Skeletal muscle satellite cell (primary cell): ENCODE measurements at regions not wholly inside any gene's neighbourhood (a gene's known extent, or its start where the extent isn't known, plus 50 kb on each side); places are given as distances from the start of the nearest gene placed in this dataset.

ENCODE experiments used
- H3K27me3 ChIP-seq: 2 replicates; pipeline ENCODE4 v1.7.0; 2013; ENCODE audit warnings: low read length; ENCODE audit not compliant: control insufficient read depth, insufficient read depth
- H3K36me3 ChIP-seq: 2 replicates; pipeline ENCODE4 v1.7.0; 2013; ENCODE audit warnings: mild to moderate bottlenecking, control low read depth, low read length; ENCODE audit not compliant: insufficient read depth
- H3K4me1 ChIP-seq: 2 replicates; pipeline ENCODE4 v1.7.0; 2013; ENCODE audit warnings: low read length; ENCODE audit not compliant: control insufficient read depth, insufficient read depth
- H3K4me2 ChIP-seq: 2 replicates; pipeline ENCODE4 v1.7.0; 2013; ENCODE audit warnings: mild to moderate bottlenecking, low read length
- H3K4me3 ChIP-seq: 2 replicates; pipeline ENCODE4 v1.7.0; 2013; ENCODE audit warnings: low read length
- H3K9ac ChIP-seq: 2 replicates; pipeline ENCODE4 v1.7.0; 2013; ENCODE audit warnings: mild to moderate bottlenecking, low read depth, low read length, moderate library complexity
- H3K9me3 ChIP-seq: replicated peaks from 2 replicates; pipeline ENCODE4 v1.7.0; 2013; ENCODE audit warnings: mild to moderate bottlenecking, control low read depth, low read length

- Histone ChIP-seq H3K4me2 (no peak overlapping the region), H3K4me3 (no peak overlapping the region), H3K4me1 (no peaks in the 10 kb centered on the region), H3K9ac (no peak overlapping the region), H3K36me3 (no peaks in the 10 kb centered on the region), H3K27me3 (no peaks in the 10 kb centered on the region), H3K9me3 (no peaks in the 10 kb centered on the region)
These were observed 262.6 kb downstream of the C3orf38 start for GRCh38 chr3:88412346-88412745.

DNA sequence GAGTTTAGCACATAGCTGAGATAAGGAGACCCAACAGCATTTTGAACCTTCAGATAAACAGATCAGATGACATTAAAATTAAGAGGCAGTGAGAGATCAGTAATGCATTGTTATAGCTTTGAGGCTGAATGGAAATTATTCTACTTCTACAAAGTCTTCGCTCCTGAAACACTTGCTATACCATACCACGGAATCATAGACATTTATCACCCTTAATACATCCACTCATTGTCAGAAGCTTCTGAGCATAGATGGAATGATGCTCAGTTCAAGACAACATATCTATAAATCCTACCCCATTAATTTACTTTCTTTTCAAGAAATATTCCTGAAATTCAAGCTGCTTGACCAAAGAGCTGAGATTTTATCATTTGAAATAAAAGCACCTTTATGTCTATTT lies 266.7 kb downstream of the C3orf38 start:
- no peaks in the 10 kb centered on the region for H3K27me3 ChIP-seq
- H3K4me3 ChIP-seq = no peak overlapping the region
- H3K9ac ChIP-seq = no peak overlapping the region
- no peak overlapping the region for H3K4me2 ChIP-seq
- no peaks in the 10 kb centered on the region for H3K9me3 ChIP-seq
- H3K4me1 ChIP-seq = no peaks in the 10 kb centered on the region
- no peaks in the 10 kb centered on the region for H3K36me3 ChIP-seq

DNA sequence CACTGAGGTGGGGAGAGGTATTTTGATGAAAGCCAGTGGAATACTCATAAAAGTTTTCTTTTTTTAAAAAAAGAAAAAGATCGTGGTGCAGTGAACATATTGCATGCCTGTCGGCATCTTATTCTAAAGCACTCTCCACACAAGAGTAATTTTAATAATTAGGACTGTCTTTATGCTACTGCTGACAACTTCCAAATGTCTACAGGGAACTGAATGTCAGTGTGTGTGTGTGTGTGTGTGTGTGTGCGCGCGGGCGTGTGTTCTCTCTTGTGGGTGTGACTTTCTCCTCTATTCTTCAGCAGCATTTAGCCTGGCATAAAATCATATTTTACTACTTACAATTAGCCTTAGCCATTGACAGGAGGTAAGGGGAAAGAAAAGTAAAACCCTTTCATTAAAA lies 268.5 kb downstream of the C3orf38 start:
- Histone ChIP-seq H3K36me3 (no peaks in the 10 kb centered on the region), H3K4me1 (no peaks in the 10 kb centered on the region), H3K27me3 (no peaks in the 10 kb centered on the region), H3K9me3 (no peaks in the 10 kb centered on the region), H3K9ac (no peak overlapping the region), H3K4me3 (no peak overlapping the region), H3K4me2 (no peak overlapping the region)

DNA sequence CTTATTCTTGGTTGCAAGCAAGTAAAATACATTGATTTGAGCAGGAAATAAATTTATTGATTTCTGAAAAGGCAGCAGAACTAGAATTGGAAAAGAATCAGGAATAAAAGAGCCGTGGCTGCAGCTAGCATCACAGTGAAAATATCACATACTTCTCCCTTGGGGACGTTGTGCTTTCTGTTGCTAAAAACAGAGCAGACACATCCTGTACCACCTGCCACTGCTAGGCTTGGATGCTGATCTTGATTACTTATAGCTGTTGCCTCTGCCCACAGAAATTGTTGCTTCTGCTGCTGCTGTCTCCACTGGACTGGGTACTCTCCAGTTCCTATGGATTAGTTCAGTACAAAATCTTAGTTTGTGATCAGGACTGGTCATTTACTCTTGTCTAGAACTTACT lies 283.8 kb downstream of the C3orf38 start:
- H3K9ac ChIP-seq = no peak overlapping the region
- no peaks in the 10 kb centered on the region for H3K27me3 ChIP-seq
- no peaks in the 10 kb centered on the region for H3K9me3 ChIP-seq
- no peak overlapping the region for H3K4me3 ChIP-seq
- no peak overlapping the region for H3K4me2 ChIP-seq
- no peaks in the 10 kb centered on the region for H3K36me3 ChIP-seq
- H3K4me1 ChIP-seq = no peaks in the 10 kb centered on the region

DNA sequence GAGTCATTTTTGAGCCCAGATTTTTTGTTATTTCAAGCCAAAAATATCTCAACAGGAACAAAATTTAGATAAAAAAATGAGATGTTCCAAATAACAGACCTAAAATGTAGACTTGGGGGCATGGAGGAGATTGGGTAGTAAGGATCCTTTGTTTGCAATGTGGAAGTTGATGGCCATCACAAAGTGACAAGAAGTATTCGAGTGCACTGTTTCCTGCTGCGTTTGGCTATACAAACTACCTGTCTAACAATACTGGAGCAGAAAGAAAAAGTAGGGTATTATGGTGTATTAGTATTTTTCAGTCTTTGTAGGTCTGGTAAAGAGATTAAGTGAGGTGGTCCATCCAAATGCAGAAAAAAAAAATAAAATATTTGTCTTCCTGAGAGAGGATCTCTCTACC lies 284.2 kb downstream of the C3orf38 start:
- Histone ChIP-seq H3K4me3 (no peak overlapping the region), H3K27me3 (no peaks in the 10 kb centered on the region), H3K4me2 (no peak overlapping the region), H3K36me3 (no peaks in the 10 kb centered on the region), H3K9me3 (no peaks in the 10 kb centered on the region), H3K4me1 (no peaks in the 10 kb centered on the region), H3K9ac (no peak overlapping the region)

GRCh38 chr3:88440701-88441100 lies 290.9 kb downstream of the C3orf38 start:
- no peaks in the 10 kb centered on the region for H3K4me1 ChIP-seq
- H3K4me3 ChIP-seq = no peak overlapping the region
- no peaks in the 10 kb centered on the region for H3K27me3 ChIP-seq
- H3K9me3 ChIP-seq = no peaks in the 10 kb centered on the region
- H3K4me2 ChIP-seq = no peak overlapping the region
- H3K36me3 ChIP-seq = no peaks in the 10 kb centered on the region
- no peak overlapping the region for H3K9ac ChIP-seq

DNA sequence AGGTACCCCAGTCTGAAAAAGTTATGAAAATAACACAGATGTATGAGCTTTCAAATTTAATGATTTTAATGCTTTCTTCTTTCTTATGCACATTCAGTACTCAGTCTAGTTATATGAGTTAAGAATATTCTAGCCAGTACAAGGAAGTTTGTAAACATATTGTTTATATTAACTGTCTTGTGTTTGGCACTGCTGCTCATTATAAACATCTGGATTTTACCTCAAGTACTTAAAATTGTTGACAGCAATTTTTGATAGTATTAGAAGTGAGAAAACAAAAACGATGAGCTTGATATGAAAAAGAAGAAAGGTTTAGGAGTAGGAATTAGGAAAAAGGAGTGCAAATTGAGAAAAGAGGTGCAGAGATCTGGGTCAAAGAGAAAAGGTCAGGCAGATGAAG lies 293.3 kb downstream of the C3orf38 start:
- H3K9me3 ChIP-seq = no peaks in the 10 kb centered on the region

DNA sequence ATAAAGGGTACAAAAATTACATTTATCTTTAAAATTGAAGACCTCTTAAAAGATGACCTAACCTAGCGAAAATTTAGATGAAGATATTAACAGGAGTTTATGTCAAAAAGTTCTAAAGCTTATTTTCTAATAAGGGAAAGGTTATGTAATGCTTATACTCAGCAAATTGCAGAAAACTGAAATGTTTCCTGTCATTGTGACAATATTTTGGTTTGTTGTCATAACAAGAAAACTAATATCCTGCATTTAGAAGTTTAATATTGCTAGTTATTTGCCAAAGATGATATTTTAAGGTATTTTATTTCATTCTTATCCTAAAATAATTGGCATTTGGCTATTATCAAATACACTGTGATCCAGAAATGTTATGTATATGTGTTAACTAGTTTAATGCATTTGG lies 294.5 kb downstream of the C3orf38 start:
- Histone ChIP-seq H3K36me3 (no peaks in the 10 kb centered on the region), H3K27me3 (no peaks in the 10 kb centered on the region), H3K4me1 (no peaks in the 10 kb centered on the region), H3K4me3 (no peak overlapping the region), H3K9me3 (no peaks in the 10 kb centered on the region), H3K4me2 (no peak overlapping the region), H3K9ac (no peak overlapping the region)

More for the DNA sequence above, 293.3 kb downstream of the C3orf38 start:
- no peaks in the 10 kb centered on the region for H3K27me3 ChIP-seq
- H3K4me3 ChIP-seq = no peak overlapping the region
- H3K4me1 ChIP-seq = no peaks in the 10 kb centered on the region
- no peak overlapping the region for H3K9ac ChIP-seq
- no peak overlapping the region for H3K4me2 ChIP-seq
- no peaks in the 10 kb centered on the region for H3K36me3 ChIP-seq

GRCh38 chr3:88452228-88452627 lies 302.5 kb downstream of the C3orf38 start:
- H3K36me3 ChIP-seq = no peaks in the 10 kb centered on the region
- H3K9ac ChIP-seq = no peak overlapping the region
- no peak overlapping the region for H3K4me2 ChIP-seq
- H3K9me3 ChIP-seq = no peaks in the 10 kb centered on the region
- H3K27me3 ChIP-seq = no peaks in the 10 kb centered on the region
- no peaks in the 10 kb centered on the region for H3K4me1 ChIP-seq
- H3K4me3 ChIP-seq = no peak overlapping the region

GRCh38 chr3:88460369-88460768 lies 310.6 kb downstream of the C3orf38 start:
- H3K4me2 ChIP-seq = no peak overlapping the region
- no peaks in the 10 kb centered on the region for H3K36me3 ChIP-seq
- no peak overlapping the region for H3K9ac ChIP-seq
- H3K9me3 ChIP-seq = peaks cover 1% of the 10 kb centered on the region
- H3K4me3 ChIP-seq = no peak overlapping the region
- H3K27me3 ChIP-seq = no peaks in the 10 kb centered on the region
- H3K4me1 ChIP-seq = no peaks in the 10 kb centered on the region

DNA sequence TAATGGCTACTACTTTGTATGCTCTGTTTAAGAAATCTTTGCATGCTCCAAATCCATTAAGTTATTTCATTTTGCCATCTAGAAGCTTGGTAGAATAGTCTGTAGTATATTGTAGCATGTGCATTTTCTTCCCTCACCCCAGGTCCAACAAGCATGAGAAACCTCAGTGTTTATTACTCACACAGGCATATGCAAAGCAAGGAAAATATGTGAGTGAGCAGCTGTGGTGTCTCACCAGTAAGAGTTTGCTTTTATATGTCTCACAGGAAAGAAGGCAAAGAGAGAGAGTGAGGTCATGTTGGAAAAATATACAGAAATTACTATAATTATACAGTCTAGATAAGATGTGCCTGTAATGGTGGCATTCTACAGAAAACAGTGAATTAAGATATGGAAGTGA lies 312.5 kb downstream of the C3orf38 start:
- Histone ChIP-seq H3K36me3 (no peaks in the 10 kb centered on the region), H3K9me3 (peaks cover 4% of the 10 kb centered on the region), H3K4me3 (no peak overlapping the region), H3K4me1 (no peaks in the 10 kb centered on the region), H3K9ac (no peak overlapping the region), H3K27me3 (no peaks in the 10 kb centered on the region), H3K4me2 (no peak overlapping the region)

GRCh38 chr3:88467191-88467590 lies 317.4 kb downstream of the C3orf38 start:
- Histone ChIP-seq H3K36me3 (no peaks in the 10 kb centered on the region), H3K4me3 (no peak overlapping the region), H3K27me3 (no peaks in the 10 kb centered on the region), H3K4me1 (no peaks in the 10 kb centered on the region), H3K4me2 (no peak overlapping the region), H3K9ac (no peak overlapping the region), H3K9me3 (peaks cover 4% of the 10 kb centered on the region)
